ENCODE measurements at regions not wholly inside any gene's neighbourhood (a gene's known extent, or its start where the extent isn't known, plus 50 kb on each side); places are given as distances from the start of the nearest gene placed in this dataset.

- TF ChIP-seq CTCF (IDR thresholded peaks at IDR 0.05; ENCODE audit: low read depth, low read length), result no peak
- H3K4me3 ChIP-seq (ENCODE audit: low read depth, low read length), result no peak overlapping the region
- no peaks in the 10 kb centered on the region for H3K4me1 ChIP-seq
- no peak for DNase-seq
- no peaks in the 10 kb centered on the region for H3K27me3 ChIP-seq
- no peaks in the 10 kb centered on the region for H3K36me3 ChIP-seq
- no peaks in the 10 kb centered on the region for H3K9me3 ChIP-seq
These were observed 83.2 kb upstream of the ITGA6 start for GRCh38 chr2:172344159-172344558.

GRCh38 chr2:172345956-172346555 lies 81.3 kb upstream of the ITGA6 start:
- H3K36me3 ChIP-seq, result no peaks in the 10 kb centered on the region
- TF ChIP-seq CTCF (IDR thresholded peaks at IDR 0.05; ENCODE audit: low read depth, low read length), result no peak
- DNase-seq, result no peak
- no peaks in the 10 kb centered on the region for H3K4me1 ChIP-seq
- no peaks in the 10 kb centered on the region for H3K9me3 ChIP-seq
- no peaks in the 10 kb centered on the region for H3K27me3 ChIP-seq
- H3K4me3 ChIP-seq (ENCODE audit: low read depth, low read length), result no peak overlapping the region

GRCh38 chr2:172348555-172349288 lies 78.7 kb upstream of the ITGA6 start:
- H3K9me3 ChIP-seq, result no peaks in the 10 kb centered on the region
- no peak for TF ChIP-seq CTCF (IDR thresholded peaks at IDR 0.05; ENCODE audit: low read depth, low read length)
- H3K27me3 ChIP-seq, result no peaks in the 10 kb centered on the region
- no peaks in the 10 kb centered on the region for H3K36me3 ChIP-seq
- H3K4me3 ChIP-seq (ENCODE audit: low read depth, low read length), result no peak overlapping the region
- no peak for DNase-seq
- no peaks in the 10 kb centered on the region for H3K4me1 ChIP-seq

- DNase-seq, result no peak
These were observed 76.4 kb upstream of the ITGA6 start for GRCh38 chr2:172350839-172351479.

GRCh38 chr2:172351586-172351985 lies 75.8 kb upstream of the ITGA6 start:
- H3K4me3 ChIP-seq (ENCODE audit: low read depth, low read length), result no peak overlapping the region
- no peak for DNase-seq
- H3K27me3 ChIP-seq, result no peaks in the 10 kb centered on the region
- no peaks in the 10 kb centered on the region for H3K4me1 ChIP-seq
- H3K36me3 ChIP-seq, result no peaks in the 10 kb centered on the region
- H3K9me3 ChIP-seq, result no peaks in the 10 kb centered on the region
- TF ChIP-seq CTCF (IDR thresholded peaks at IDR 0.05; ENCODE audit: low read depth, low read length), result no peak

More at GRCh38 chr2:172350839-172351479, 76.4 kb upstream of the ITGA6 start:
- TF ChIP-seq CTCF (IDR thresholded peaks at IDR 0.05; ENCODE audit: low read depth, low read length), result no peak
- no peaks in the 10 kb centered on the region for H3K27me3 ChIP-seq
- H3K36me3 ChIP-seq, result no peaks in the 10 kb centered on the region
- no peak overlapping the region for H3K4me3 ChIP-seq (ENCODE audit: low read depth, low read length)
- no peaks in the 10 kb centered on the region for H3K9me3 ChIP-seq
- no peaks in the 10 kb centered on the region for H3K4me1 ChIP-seq

GRCh38 chr2:172354347-172354746 lies 73.0 kb upstream of the ITGA6 start:
- no peak for TF ChIP-seq CTCF (IDR thresholded peaks at IDR 0.05; ENCODE audit: low read depth, low read length)
- Histone ChIP-seq H3K27me3 (no peaks in the 10 kb centered on the region), H3K36me3 (no peaks in the 10 kb centered on the region), H3K4me3 (ENCODE audit: low read depth, low read length) (no peak overlapping the region), H3K9me3 (no peaks in the 10 kb centered on the region), H3K4me1 (peaks cover 3% of the 10 kb centered on the region; the same call in 1 of the 2 replicates)
- no peak for DNase-seq

Data from BE2C (cell line).